OCI-LY1 (cell line): ENCODE measurements at regions not wholly inside any gene's neighbourhood (a gene's known extent, or its start where the extent isn't known, plus 50 kb on each side); places are given as distances from the start of the nearest gene placed in this dataset.
A peak's percentile ranks its signal among the peaks of the same experiment; 100 is the strongest.

ENCODE experiments used
- H2AFZ ChIP-seq: fragments of 200-600 bp; sonication (generic), shearing (Covaris generic); 2 replicates; pipeline ENCODE4 v1.6.0; 2014; ENCODE audit warnings: antibody characterized with exemption, mild to moderate bottlenecking, low read length
- H3F3A ChIP-seq: fragments of 200-600 bp; sonication (generic), shearing (Covaris generic); 2 replicates; pipeline ENCODE4 v1.6.0; 2014; ENCODE audit warnings: mild to moderate bottlenecking, antibody characterized with exemption, low read length, moderate library complexity; ENCODE audit not compliant: insufficient read depth
- H3K27ac ChIP-seq: fragments of 200-600 bp; sonication (generic); 2 replicates; pipeline ENCODE4 v1.5.1; 2014; ENCODE audit warnings: low read length, mixed run types, mild to moderate bottlenecking, low read depth; ENCODE audit not compliant: poor library complexity, severe bottlenecking
- H3K27me3 ChIP-seq: fragments of 200-600 bp; sonication (generic); 2 replicates; pipeline ENCODE4 v1.6.0; 2014; ENCODE audit warnings: antibody characterized with exemption, mild to moderate bottlenecking, low read length, moderate library complexity; ENCODE audit not compliant: insufficient read depth
- H3K36me3 ChIP-seq: fragments of 200-600 bp; sonication (generic); 2 replicates; pipeline ENCODE4 v1.6.1; 2014; ENCODE audit warnings: mild to moderate bottlenecking, antibody characterized with exemption, low read length, moderate library complexity, mixed read lengths; ENCODE audit not compliant: insufficient read depth
- H3K4me1 ChIP-seq: fragments of 200-600 bp; sonication (generic); 2 replicates; pipeline ENCODE4 v1.5.1; 2014; ENCODE audit warnings: mild to moderate bottlenecking, low read length, moderate library complexity; ENCODE audit not compliant: insufficient read depth, severe bottlenecking
- H3K4me2 ChIP-seq: fragments of 200-600 bp; sonication (generic), shearing (Covaris generic); 2 replicates; pipeline ENCODE4 v1.6.1; 2014; ENCODE audit warnings: low read length
- H3K4me3 ChIP-seq: fragments of 200-600 bp; sonication (generic); 2 replicates; pipeline ENCODE4 v1.5.1; 2014; ENCODE audit warnings: low read length, low read depth, mild to moderate bottlenecking, mixed read lengths; ENCODE audit not compliant: poor library complexity, severe bottlenecking
- H3K79me2 ChIP-seq: fragments of 200-600 bp; shearing (Covaris generic); 2 replicates; pipeline ENCODE4 v1.6.1; 2016; ENCODE audit warnings: mixed run types, low read length, mixed read lengths; ENCODE audit not compliant: insufficient read depth
- H3K9ac ChIP-seq: fragments of 200-600 bp; sonication (generic), shearing (Covaris generic); 2 replicates; pipeline ENCODE4 v1.6.1; 2014; ENCODE audit warnings: mild to moderate bottlenecking, low read length, mixed read lengths
- H3K9me2 ChIP-seq: fragments of 200-600 bp; sonication (generic), shearing (Covaris generic); 2 replicates; pipeline ENCODE4 v1.6.1; 2014; ENCODE audit warnings: low read depth, mild to moderate bottlenecking, low read length, mixed read lengths
- H3K9me3 ChIP-seq: fragments of 200-600 bp; shearing (Covaris generic); 2 replicates; pipeline ENCODE4 v1.6.1; 2014; ENCODE audit warnings: low read length, mixed read lengths
- H4K20me1 ChIP-seq: fragments of 200-600 bp; sonication (generic), shearing (Covaris generic); 2 replicates; pipeline ENCODE4 v1.6.0; 2016; ENCODE audit warnings: mild to moderate bottlenecking, low read length; ENCODE audit not compliant: insufficient read depth
- EZH2 ChIP-seq: fragments of 200-600 bp; sonication (generic), shearing (Covaris generic); IDR thresholded peaks from 2 replicates; pipeline ENCODE4 v1.8.0; 2017; ENCODE audit warnings: borderline replicate concordance, mixed run types, mild to moderate bottlenecking, antibody characterized with exemption, low read length, moderate library complexity, mixed read lengths
- TF ChIP-seq, protein P1 (sequence below): fragments of 200-600 bp; sonication (generic), shearing (Covaris generic); IDR thresholded peaks from 2 replicates; pipeline ENCODE4 v1.5.1; 2017; ENCODE audit warnings: mild to moderate bottlenecking, antibody characterized with exemption, low read length, moderate library complexity, mixed read lengths

DNA sequence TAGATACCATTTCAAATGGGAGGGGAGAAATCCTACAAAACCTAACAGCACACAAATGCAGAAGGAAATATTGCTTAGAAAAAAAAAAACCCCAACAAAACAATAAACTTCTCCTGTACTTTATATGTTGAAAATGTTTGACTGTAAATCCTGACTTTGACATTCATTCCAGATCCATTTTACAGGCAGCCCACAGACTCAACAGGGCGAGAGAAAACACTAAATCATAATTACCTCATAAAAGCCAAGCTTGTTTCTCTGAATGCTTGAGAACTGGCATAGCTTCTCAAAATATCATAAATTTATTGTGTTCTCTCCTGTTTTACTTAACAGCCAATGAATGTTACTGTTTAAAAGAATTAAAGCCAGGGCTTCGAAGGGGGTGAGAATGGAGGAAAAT lies 273.2 kb downstream of the CD83 start:
- Histone ChIP-seq H2AFZ (no peak overlapping the region), H3K4me2 (no peak overlapping the region), H3K9me3 (no peaks in the 10 kb centered on the region), H3K27ac (no peak overlapping the region), H3K9me2 (no peaks in the 10 kb centered on the region), H3K36me3 (no peaks in the 10 kb centered on the region), H3F3A (no peaks in the 10 kb centered on the region), H4K20me1 (no peaks in the 10 kb centered on the region), H3K27me3 (no peaks in the 10 kb centered on the region), H3K4me3 (no peak overlapping the region), H3K79me2 (no peaks in the 10 kb centered on the region), H3K9ac (no peak overlapping the region), H3K4me1 (no peaks in the 10 kb centered on the region)
- TF ChIP-seq, protein P1, sequence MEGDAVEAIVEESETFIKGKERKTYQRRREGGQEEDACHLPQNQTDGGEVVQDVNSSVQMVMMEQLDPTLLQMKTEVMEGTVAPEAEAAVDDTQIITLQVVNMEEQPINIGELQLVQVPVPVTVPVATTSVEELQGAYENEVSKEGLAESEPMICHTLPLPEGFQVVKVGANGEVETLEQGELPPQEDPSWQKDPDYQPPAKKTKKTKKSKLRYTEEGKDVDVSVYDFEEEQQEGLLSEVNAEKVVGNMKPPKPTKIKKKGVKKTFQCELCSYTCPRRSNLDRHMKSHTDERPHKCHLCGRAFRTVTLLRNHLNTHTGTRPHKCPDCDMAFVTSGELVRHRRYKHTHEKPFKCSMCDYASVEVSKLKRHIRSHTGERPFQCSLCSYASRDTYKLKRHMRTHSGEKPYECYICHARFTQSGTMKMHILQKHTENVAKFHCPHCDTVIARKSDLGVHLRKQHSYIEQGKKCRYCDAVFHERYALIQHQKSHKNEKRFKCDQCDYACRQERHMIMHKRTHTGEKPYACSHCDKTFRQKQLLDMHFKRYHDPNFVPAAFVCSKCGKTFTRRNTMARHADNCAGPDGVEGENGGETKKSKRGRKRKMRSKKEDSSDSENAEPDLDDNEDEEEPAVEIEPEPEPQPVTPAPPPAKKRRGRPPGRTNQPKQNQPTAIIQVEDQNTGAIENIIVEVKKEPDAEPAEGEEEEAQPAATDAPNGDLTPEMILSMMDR, result no peak
- TF ChIP-seq EZH2, result no peak

DNA sequence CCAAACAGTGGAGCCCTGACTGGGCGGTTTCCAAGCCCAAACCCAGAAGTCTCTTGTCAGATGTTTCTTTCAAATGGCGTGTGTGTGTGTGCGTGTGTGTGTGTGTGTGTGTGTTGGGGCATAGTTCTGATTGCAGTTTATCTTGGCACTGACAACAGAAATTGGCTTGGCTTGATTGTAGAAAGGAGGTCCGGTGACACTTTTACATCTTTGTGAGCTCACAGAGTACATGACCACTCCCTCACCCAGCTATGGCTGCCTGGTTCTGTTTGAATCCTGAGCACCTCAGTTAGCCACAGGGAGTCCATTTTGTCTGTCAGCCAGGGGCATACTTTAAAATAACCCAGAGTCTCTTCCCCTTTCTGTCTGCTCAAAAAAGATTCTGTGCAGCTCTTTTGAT lies 276.3 kb downstream of the CD83 start:
- Histone ChIP-seq H4K20me1 (no peaks in the 10 kb centered on the region), H3K27me3 (no peaks in the 10 kb centered on the region), H3F3A (no peaks in the 10 kb centered on the region), H3K36me3 (no peaks in the 10 kb centered on the region), H3K4me2 (no peak overlapping the region), H3K4me3 (no peak overlapping the region), H3K27ac (no peak overlapping the region), H2AFZ (no peak overlapping the region), H3K9me3 (no peaks in the 10 kb centered on the region), H3K9ac (no peak overlapping the region), H3K9me2 (no peaks in the 10 kb centered on the region), H3K4me1 (no peaks in the 10 kb centered on the region), H3K79me2 (no peaks in the 10 kb centered on the region)
- TF ChIP-seq, protein P1, result no peak
- no peak for TF ChIP-seq EZH2

DNA sequence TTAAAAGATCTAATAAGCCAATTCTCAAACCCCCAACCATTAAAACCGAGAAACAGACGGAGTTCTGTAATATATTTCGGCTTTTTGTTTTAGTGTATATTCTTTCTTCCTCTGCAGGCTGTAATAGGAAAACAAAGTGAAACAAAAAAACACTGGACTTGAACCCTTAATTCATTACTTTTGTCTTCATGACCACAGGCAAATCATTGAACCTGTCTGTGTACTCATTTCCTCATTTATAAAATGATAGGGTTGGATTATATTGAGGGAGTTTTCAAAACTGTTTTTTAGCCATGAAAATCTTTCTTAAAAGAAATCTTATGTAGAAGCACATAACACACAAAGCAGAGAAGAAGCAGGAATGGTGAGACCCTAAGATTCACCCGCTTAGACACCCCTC lies 278.8 kb downstream of the CD83 start:
- H3K4me2 ChIP-seq, result no peak overlapping the region
- no peaks in the 10 kb centered on the region for H3K9me2 ChIP-seq
- no peak overlapping the region for H3K4me3 ChIP-seq
- no peaks in the 10 kb centered on the region for H3F3A ChIP-seq
- H3K9ac ChIP-seq, result no peak overlapping the region
- H2AFZ ChIP-seq, result no peak overlapping the region
- H4K20me1 ChIP-seq, result no peaks in the 10 kb centered on the region
- H3K9me3 ChIP-seq, result no peaks in the 10 kb centered on the region
- H3K27ac ChIP-seq, result no peak overlapping the region
- no peaks in the 10 kb centered on the region for H3K27me3 ChIP-seq
- H3K36me3 ChIP-seq, result no peaks in the 10 kb centered on the region
- no peak for TF ChIP-seq EZH2
- no peaks in the 10 kb centered on the region for H3K4me1 ChIP-seq
- H3K79me2 ChIP-seq, result no peaks in the 10 kb centered on the region

DNA sequence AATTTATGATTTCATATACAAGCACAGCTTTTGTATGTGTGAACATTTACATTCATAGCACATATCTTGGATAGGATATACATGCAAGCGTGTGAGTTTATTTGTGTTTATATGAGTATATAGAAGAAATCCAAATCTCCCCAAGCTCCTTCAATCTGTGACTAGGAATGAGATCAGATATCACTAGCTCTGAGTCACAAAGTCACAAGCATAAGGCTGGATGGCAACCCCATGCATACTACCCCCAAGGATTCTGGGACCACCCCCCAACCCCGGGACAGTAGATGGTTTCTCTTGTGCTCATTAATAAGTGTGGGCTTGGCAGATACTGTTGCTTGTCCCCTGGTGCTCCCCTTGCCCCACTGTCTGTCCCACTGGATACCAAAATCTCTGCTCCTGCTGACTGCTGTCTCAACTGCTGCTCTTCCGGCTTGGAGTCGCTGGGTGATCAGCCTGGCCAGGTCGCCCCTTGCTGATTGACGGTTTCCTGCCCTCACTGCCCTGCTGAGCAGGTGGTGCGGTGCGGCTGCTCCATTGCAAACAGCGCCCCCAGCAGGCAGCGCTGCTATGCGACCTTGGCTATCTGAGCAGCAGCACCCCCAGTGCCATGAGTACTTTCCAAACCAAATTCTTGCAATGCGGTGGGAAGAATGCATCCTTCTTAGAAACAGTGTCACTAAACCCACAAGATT lies 279.4 kb downstream of the CD83 start:
- H4K20me1 ChIP-seq, result no peaks in the 10 kb centered on the region
- TF ChIP-seq, protein P1, result peak; percentile 45
- TF ChIP-seq EZH2, result no peak
- H3K79me2 ChIP-seq, result no peaks in the 10 kb centered on the region
- no peak overlapping the region for H3K9ac ChIP-seq
- H2AFZ ChIP-seq, result no peak overlapping the region
- no peaks in the 10 kb centered on the region for H3K9me3 ChIP-seq
- no peak overlapping the region for H3K4me2 ChIP-seq
- H3K4me3 ChIP-seq, result no peak overlapping the region
- no peak overlapping the region for H3K27ac ChIP-seq
- H3K27me3 ChIP-seq, result no peaks in the 10 kb centered on the region
- no peaks in the 10 kb centered on the region for H3K4me1 ChIP-seq
- no peaks in the 10 kb centered on the region for H3F3A ChIP-seq
- no peaks in the 10 kb centered on the region for H3K9me2 ChIP-seq
- H3K36me3 ChIP-seq, result no peaks in the 10 kb centered on the region
